B cell (primary cell): ENCODE measurements at regions not wholly inside any gene's neighbourhood (a gene's known extent, or its start where the extent isn't known, plus 50 kb on each side); places are given as distances from the start of the nearest gene placed in this dataset.

Experiments used
- ATAC-seq: fragments of 200-7000 bp; cut with Tn5 transposase; one replicate; pipeline ENCODE4 v1.10.0; 2021; ENCODE audit warnings: low read depth, mild to moderate bottlenecking, moderate number of reproducible peaks, moderate library complexity
- CTCF ChIA-PET: fragments of 350-600 bp; sonication (Branson Sonifier 250); formaldehyde crosslinking; loops from one replicate; lab custom pipeline; 2021; ENCODE audit warnings: antibody characterized with exemption, inconsistent platforms; lab: Charles Lee
- POLR2A ChIA-PET: fragments of 350-600 bp; sonication (Branson Sonifier 250); formaldehyde crosslinking; loops from one replicate; lab custom pipeline; 2021; ENCODE audit warnings: antibody characterized with exemption; lab: Charles Lee
- DNase-seq: peaks from one replicate; pipeline ENCODE4 v3.0.0; 2013
- H2AFZ ChIP-seq: 2 replicates; pipeline ENCODE4 v1.6.1; 2012; ENCODE audit warnings: mild to moderate bottlenecking, low read depth, low read length; ENCODE audit not compliant: insufficient read depth, poor library complexity, severe bottlenecking
- H3K27ac ChIP-seq, 2 donors: 1 replicate in 1 of 2; 2 replicates in 1 of 2; pipeline ENCODE4 v1.5.1; 2012 to 2013; ENCODE audit warnings: low read length in 2 of 2, mild to moderate bottlenecking in 2 of 2, moderate library complexity in 1 of 2
- H3K27me3 ChIP-seq, 4 experiments: fragments of 200-600 bp in 1 of 4; sonication (generic) in 1 of 4; replicated peaks in 1 of 4; 1 replicate in 2 of 4; 2 replicates in 2 of 4; pipeline versions ENCODE4 v1.6.1 to v1.7.0; 2013 to 2016; ENCODE audit warnings: low read length in 3 of 4, mild to moderate bottlenecking in 2 of 4, mixed read lengths in 1 of 4, moderate library complexity in 1 of 4; ENCODE audit not compliant: insufficient read depth in 4 of 4, control insufficient read depth in 3 of 4; ENCODE audit errors: control extremely low read depth in 1 of 4
- H3K36me3 ChIP-seq, 2 experiments: replicated peaks in 1 of 2; 1 replicate in 1 of 2; 2 replicates in 1 of 2; pipeline versions ENCODE4 v1.6.1 to v1.7.1; 2013; ENCODE audit warnings: low read length in 1 of 2; ENCODE audit not compliant: insufficient read depth in 2 of 2, control insufficient read depth in 1 of 2; ENCODE audit errors: control extremely low read depth in 1 of 2, extremely low read depth in 1 of 2
- H3K4me1 ChIP-seq, 2 donors: fragments of 200-600 bp in 1 of 2; sonication (generic) in 1 of 2; 1 replicate in 1 of 2; 2 replicates in 1 of 2; pipeline versions ENCODE4 v1.5.1 to v1.6.1; 2013 to 2017; ENCODE audit warnings: low read length in 2 of 2; ENCODE audit not compliant: control insufficient read depth in 2 of 2, insufficient read depth in 2 of 2
- H3K4me2 ChIP-seq: replicated peaks from 2 replicates; pipeline ENCODE3; 2012; ENCODE audit warnings: mild to moderate bottlenecking, low read depth, low read length; ENCODE audit not compliant: poor library complexity, severe bottlenecking
- H3K4me3 ChIP-seq, 5 experiments: fragments of 200-600 bp in 1 of 5; sonication (generic) in 1 of 5; 1 replicate in 3 of 5; 2 replicates in 2 of 5; pipeline versions ENCODE4 v1.5.1 to v1.7.0; 2011 to 2016; ENCODE audit warnings: low read length in 4 of 5, mild to moderate bottlenecking in 4 of 5, low read depth in 2 of 5, control low read depth in 1 of 5, moderate library complexity in 1 of 5; ENCODE audit not compliant: insufficient read depth in 1 of 5; ENCODE audit errors: control extremely low read depth in 1 of 5, extremely low read depth in 1 of 5
- H3K79me2 ChIP-seq: fragments of 200-600 bp; sonication (generic); one replicate; pipeline ENCODE4 v1.6.0; 2016; ENCODE audit warnings: low read length; ENCODE audit not compliant: control insufficient read depth, insufficient read depth
- H3K9ac ChIP-seq: fragments of 200-600 bp; sonication (generic); 2 replicates; pipeline ENCODE4 v1.6.1; 2017; ENCODE audit warnings: mild to moderate bottlenecking, low read length, moderate library complexity
- H3K9me3 ChIP-seq, 3 donors: one replicate each; pipeline versions ENCODE4 v1.6.1 to v1.7.1; 2013; ENCODE audit warnings: low read length in 2 of 3; ENCODE audit not compliant: control insufficient read depth in 2 of 3, insufficient read depth in 1 of 3; ENCODE audit errors: control extremely low read depth in 1 of 3
- H4K20me1 ChIP-seq: 2 replicates; pipeline ENCODE4 v1.6.0; 2012; ENCODE audit warnings: mild to moderate bottlenecking, low read length; ENCODE audit not compliant: insufficient read depth, control insufficient read depth, poor library complexity, severe bottlenecking
- H3K27ac Mint-ChIP-seq: one replicate; pipeline ENCODE4 v1.8.0; 2021; ENCODE audit warnings: mixed read lengths
- H3K27me3 Mint-ChIP-seq: one replicate; pipeline ENCODE4 v1.8.0; 2021; ENCODE audit warnings: mixed read lengths
- H3K4me1 Mint-ChIP-seq: one replicate; pipeline ENCODE4 v1.8.0; 2021; ENCODE audit warnings: mixed read lengths
- H3K4me3 Mint-ChIP-seq: one replicate; pipeline ENCODE4 v1.8.0; 2021; ENCODE audit warnings: mixed read lengths
- H3K9me3 Mint-ChIP-seq: one replicate; pipeline ENCODE4 v1.8.0; 2022; ENCODE audit warnings: mixed read lengths; ENCODE audit not compliant: insufficient read depth
- EZH2 ChIP-seq: IDR thresholded peaks from 2 replicates; pipeline ENCODE4 v1.6.1; 2012; ENCODE audit warnings: borderline replicate concordance, low read depth, mild to moderate bottlenecking, moderate library complexity, low read length; ENCODE audit not compliant: insufficient read depth, poor library complexity, severe bottlenecking
- WGBS: methylation state at CpG from one replicate; pipeline ENCODE4 v1.1.5; 2013; ENCODE audit warnings: missing lambda C conversion rate; ENCODE audit not compliant: insufficient coverage; 5-methylcytosine and 5-hydroxymethylcytosine counted together
- intact Hi-C: fragments of 100-400 bp; cut with micrococcal nuclease; formaldehyde crosslinking; loops from one replicate; pipeline ENCODE4 v1.10.0; 2022
- TF ChIP-seq, protein P1 (sequence below): fragments of 200-600 bp; IDR thresholded peaks from one replicate; pipeline ENCODE4 v1.8.0; 2022; ENCODE audit warnings: antibody characterized with exemption, mild to moderate bottlenecking

DNA sequence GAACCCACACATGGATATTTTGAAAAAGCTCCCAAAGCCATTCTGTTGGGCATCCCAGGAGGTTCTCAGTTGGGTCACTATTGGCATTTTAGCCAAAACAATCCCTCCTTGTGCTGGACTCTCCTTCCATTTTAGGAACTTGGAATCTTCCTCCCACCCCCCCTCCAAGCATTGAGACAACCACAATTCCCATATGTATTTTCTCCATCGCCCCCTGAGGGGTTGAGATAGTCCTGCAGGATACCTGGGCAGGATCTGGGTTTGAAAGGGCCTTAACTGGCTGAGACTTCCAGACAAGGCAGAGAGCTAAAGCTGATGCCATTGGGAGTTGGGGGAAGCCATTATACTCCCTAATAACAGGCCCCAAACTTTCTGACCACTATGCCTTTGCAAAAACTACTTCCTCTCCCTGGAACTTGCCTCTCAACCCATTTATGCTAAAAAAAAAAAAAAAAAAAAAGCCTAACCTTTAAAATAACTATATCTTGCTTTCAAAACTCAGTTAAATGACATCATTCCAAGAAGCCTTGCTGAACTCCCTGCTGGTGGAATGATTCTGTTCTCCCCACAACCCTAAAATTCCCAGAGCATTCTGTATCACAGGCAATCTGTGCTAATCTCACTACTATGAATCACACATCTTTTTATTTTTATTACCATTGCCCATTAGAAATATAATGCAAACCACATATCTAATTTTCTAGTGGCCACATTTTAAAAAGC lies 77.5 kb upstream of the PDE1C start:
- H3K9me3 Mint-ChIP-seq, result no peaks in the 10 kb centered on the region
- H3K27ac Mint-ChIP-seq, result no peak overlapping the region
- ChIA-PET POLR2A (no interaction called here), CTCF (no interaction called here)
- no peaks in the 10 kb centered on the region for H4K20me1 ChIP-seq
- peaks cover 0 to 2% (median 0%) of the 10 kb centered on the region in 3 donors for H3K9me3 ChIP-seq
- no peaks in the 10 kb centered on the region for H3K27me3 ChIP-seq
- no peaks in the 10 kb centered on the region for H3K27me3 Mint-ChIP-seq
- no peak for ATAC-seq
- TF ChIP-seq, protein P1, sequence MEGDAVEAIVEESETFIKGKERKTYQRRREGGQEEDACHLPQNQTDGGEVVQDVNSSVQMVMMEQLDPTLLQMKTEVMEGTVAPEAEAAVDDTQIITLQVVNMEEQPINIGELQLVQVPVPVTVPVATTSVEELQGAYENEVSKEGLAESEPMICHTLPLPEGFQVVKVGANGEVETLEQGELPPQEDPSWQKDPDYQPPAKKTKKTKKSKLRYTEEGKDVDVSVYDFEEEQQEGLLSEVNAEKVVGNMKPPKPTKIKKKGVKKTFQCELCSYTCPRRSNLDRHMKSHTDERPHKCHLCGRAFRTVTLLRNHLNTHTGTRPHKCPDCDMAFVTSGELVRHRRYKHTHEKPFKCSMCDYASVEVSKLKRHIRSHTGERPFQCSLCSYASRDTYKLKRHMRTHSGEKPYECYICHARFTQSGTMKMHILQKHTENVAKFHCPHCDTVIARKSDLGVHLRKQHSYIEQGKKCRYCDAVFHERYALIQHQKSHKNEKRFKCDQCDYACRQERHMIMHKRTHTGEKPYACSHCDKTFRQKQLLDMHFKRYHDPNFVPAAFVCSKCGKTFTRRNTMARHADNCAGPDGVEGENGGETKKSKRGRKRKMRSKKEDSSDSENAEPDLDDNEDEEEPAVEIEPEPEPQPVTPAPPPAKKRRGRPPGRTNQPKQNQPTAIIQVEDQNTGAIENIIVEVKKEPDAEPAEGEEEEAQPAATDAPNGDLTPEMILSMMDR, result no peak
- no peak for TF ChIP-seq EZH2
- H3K9ac ChIP-seq, result no peak overlapping the region
- H3K4me3 ChIP-seq, result no peak overlapping the region
- no peaks in the 10 kb centered on the region for H3K36me3 ChIP-seq
- intact Hi-C loops, result no loop called here
- H3K4me1 ChIP-seq, result no peaks in the 10 kb centered on the region
- H3K4me1 Mint-ChIP-seq, result no peaks in the 10 kb centered on the region
- WGBS, result no CpG with 5 or more reads among the region's 1 CpG
- no peak overlapping the region for H3K4me2 ChIP-seq
- H3K4me3 Mint-ChIP-seq, result no peak overlapping the region
- DNase-seq, result no peak
- H3K27ac ChIP-seq, result no peak overlapping the region
- H3K79me2 ChIP-seq, result no peaks in the 10 kb centered on the region
- H2AFZ ChIP-seq, result no peak overlapping the region

DNA sequence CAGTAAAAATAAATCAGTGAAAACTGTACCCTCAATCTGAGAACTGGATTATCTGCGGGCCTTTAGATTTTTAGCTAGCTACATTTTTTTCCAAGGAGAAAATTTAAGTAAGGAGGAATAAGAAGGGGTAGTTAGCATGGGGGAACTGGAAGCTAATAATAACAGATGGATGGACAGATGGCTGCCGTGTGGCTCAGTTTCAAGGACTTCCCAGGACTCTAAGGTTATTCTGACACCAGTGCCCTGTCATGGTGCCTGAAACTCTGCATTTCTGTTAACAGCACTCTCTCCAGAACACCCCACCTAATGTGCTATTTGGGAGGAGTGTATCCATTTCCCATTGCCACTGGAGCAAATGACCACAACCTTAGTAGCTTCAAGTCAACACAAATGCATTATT lies 75.7 kb upstream of the PDE1C start:
- DNase-seq (no peak), ATAC-seq (no peak)
- Mint-ChIP-seq H3K4me3 (no peak overlapping the region), H3K9me3 (no peaks in the 10 kb centered on the region), H3K27me3 (no peaks in the 10 kb centered on the region), H3K4me1 (no peaks in the 10 kb centered on the region), H3K27ac (no peak overlapping the region)
- WGBS, result 86% methylated on average over 1 of the region's 2 CpGs
- TF ChIP-seq, protein P1, result no peak
- no peak for TF ChIP-seq EZH2
- no peaks in the 10 kb centered on the region for H3K79me2 ChIP-seq
- no peaks in the 10 kb centered on the region for H3K36me3 ChIP-seq
- H3K4me3 ChIP-seq, result no peak overlapping the region
- H3K9me3 ChIP-seq, result peaks cover 0 to 2% (median 0%) of the 10 kb centered on the region in 3 donors
- POLR2A ChIA-PET, result no interaction called here
- no peak overlapping the region for H3K9ac ChIP-seq
- no peak overlapping the region for H3K4me2 ChIP-seq
- H3K4me1 ChIP-seq, result no peaks in the 10 kb centered on the region
- no peak overlapping the region for H2AFZ ChIP-seq
- H4K20me1 ChIP-seq, result no peaks in the 10 kb centered on the region
- intact Hi-C loops, result no loop called here
- no peak overlapping the region for H3K27ac ChIP-seq
- CTCF ChIA-PET, result no interaction called here
- no peaks in the 10 kb centered on the region for H3K27me3 ChIP-seq
